Glomerular visceral epithelial cell (primary cell): ENCODE measurements at regions not wholly inside any gene's neighbourhood (a gene's known extent, or its start where the extent isn't known, plus 50 kb on each side); places are given as distances from the start of the nearest gene placed in this dataset.

Experiments used
- DNase-seq: peaks from one replicate; pipeline ENCODE4 v3.0.0-alpha.2; 2016; ENCODE audit errors: extremely low spot score

GRCh38 chr14:86003998-86004397 lies 474.1 kb downstream of the FLRT2 start:
- no peak for DNase-seq

DNA sequence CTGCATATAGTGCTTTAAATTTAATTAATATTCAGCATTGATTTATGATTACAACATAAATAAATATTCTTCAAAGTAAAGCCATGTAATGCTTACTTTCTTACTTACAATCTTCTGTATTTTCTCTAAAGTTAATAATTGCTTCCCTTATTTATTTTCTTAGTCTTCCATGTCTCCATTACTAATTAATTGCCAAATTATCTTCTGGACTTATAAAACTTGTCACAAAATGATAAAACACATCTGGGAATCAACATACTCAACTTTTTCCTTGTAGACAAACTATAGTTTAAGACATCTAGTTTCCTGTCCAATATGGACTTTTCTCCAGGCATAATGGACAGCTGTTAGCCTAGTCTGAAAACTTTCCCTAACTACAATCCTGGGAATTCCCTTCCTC lies 466.6 kb downstream of the FLRT2 start:
- DNase-seq, result no peak

GRCh38 chr14:85991156-85991555 lies 461.2 kb downstream of the FLRT2 start:
- no peak for DNase-seq

DNA sequence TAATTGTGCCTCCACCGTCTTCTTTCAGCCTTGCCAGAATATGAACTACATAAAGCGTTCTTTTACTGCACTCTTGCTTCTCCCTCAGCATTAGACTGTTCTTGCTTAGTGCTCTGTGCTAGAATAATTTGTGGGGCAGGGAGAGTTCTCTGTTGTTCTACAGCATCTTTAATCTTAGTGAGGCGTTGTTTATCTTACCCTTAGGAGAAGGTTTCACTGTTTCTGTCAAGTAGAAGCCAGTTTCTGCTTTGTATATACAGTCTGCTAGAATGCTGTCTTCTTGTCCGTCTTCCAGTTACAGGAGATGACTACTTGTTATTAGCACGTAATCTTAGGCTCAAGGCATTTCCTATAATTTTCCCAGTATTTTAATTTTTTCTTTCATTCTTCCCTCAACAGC lies 458.0 kb downstream of the FLRT2 start:
- no peak for DNase-seq

- no peak for DNase-seq
Measured at GRCh38 chr14:85987292-85987691, 457.3 kb downstream of the FLRT2 start.

GRCh38 chr14:85978582-85979250 lies 448.8 kb downstream of the FLRT2 start:
- DNase-seq, result no peak

- DNase-seq, result no peak
Measured at GRCh38 chr14:85974602-85975001, 444.7 kb downstream of the FLRT2 start.

- no peak for DNase-seq
Measured at GRCh38 chr14:85963486-85963885, 433.5 kb downstream of the FLRT2 start.

- DNase-seq, result no peak
Measured at GRCh38 chr14:85960756-85961155, 430.8 kb downstream of the FLRT2 start.

DNA sequence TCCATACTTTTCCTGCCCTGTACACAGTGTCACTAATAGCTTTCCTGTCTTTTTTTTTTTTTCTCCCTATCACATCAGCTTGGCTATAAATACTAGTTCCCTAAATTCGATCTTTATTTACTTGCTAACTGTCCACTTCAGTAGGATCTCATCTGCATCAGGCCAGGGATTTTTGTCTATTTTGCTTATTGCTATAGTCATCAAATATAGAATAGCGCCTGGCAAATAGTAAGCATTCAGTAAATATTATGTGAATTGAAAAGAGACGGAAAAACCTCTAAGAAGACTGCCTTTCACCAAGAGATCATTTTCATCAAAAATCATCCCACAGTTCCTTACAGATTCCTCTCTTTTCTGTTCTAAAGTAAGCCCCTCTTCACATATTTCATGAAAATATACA lies 429.1 kb downstream of the FLRT2 start:
- DNase-seq, result no peak

DNA sequence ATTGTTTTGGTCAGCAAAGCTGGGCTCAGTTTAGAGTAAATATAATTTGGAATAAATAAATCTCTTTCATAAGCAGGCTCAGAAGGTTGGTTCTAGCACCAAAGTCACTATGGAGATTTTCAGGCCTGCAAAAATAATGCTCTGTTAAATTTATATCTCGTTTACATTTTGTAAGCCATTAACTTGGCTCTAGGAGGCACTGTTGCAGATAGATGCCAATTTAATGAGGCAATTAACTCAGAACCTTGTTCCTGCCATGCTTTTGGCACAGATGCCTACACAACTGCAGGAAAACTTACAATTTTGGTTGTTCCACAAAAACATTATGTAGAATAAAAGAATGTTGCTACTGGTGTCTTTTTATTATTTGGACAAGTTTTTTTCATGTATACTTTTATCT lies 428.1 kb downstream of the FLRT2 start:
- DNase-seq, result no peak

GRCh38 chr14:85953265-85953664 lies 423.3 kb downstream of the FLRT2 start:
- DNase-seq, result no peak

- DNase-seq, result no peak
Measured at GRCh38 chr14:85948153-85948552, 418.2 kb downstream of the FLRT2 start.

GRCh38 chr14:85947461-85948139 lies 417.7 kb downstream of the FLRT2 start:
- DNase-seq, result no peak

DNA sequence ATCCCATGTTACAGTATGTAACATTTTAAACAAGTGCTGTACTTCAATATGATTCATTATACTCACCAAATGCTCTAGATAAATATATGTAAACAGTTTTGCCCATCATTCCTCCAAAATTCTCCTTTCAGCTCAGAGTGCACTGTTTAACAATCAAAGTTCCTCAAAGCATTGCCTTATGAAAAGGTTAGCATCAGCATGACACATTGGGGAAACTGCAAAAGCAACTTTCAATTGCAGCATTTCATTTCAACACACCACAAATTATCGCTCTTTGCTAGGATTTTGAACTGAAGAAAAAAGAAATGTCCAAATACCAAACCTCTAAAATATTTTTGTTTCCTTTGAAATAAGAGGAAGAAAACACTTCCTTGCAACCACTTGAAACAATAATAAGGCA lies 413.2 kb downstream of the FLRT2 start:
- DNase-seq, result no peak

- no peak for DNase-seq
Measured at GRCh38 chr14:85934886-85935254, 404.9 kb downstream of the FLRT2 start.

GRCh38 chr14:85934123-85934885 lies 404.4 kb downstream of the FLRT2 start:
- DNase-seq, result peak; percentile 3

- DNase-seq, result no peak
Measured at GRCh38 chr14:85921241-85921640, 391.3 kb downstream of the FLRT2 start.

DNA sequence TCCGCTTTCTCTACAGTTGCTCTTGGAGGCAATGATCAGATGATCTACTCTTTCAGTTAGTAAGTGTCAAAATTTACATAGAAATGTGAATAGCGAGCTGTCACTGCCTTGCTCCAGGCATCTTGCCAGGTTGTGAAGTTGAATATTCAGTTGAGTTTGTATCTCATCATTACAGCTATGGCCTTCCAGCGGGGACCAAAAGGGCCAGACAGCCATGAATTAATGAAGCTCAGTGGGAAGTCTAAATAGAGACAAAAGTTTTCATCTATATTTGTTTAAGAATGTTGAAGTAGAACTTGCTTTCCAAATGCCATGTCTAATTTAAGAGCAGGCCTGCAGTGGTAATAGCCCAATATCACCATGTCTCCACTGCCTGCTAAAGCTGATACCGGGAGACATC lies 387.8 kb downstream of the FLRT2 start:
- no peak for DNase-seq

- DNase-seq, result peak; percentile 8
Measured at GRCh38 chr14:85915711-85916110, 385.8 kb downstream of the FLRT2 start.

- no peak for DNase-seq
Measured at GRCh38 chr14:85912141-85912540, 382.2 kb downstream of the FLRT2 start.

DNA sequence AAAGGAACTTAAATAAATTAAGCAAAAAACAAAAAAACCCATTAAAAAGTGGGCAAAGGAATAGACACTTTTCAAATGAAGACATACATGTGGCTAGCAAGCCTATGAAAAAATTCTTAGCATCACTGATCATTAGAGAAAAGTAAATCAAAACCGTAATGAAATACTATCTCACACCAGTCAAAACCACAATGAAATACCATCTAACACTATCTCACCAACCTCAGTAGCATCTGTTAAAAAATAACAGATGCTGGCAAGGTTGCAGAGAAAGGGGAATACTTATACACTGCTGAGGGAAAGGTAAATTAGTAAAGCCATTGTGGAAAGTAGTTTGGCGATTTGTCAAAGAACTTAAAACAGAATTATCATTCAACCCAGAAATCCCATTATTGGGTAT lies 381.1 kb downstream of the FLRT2 start:
- DNase-seq, result peak; percentile 56

GRCh38 chr14:85909581-85909980 lies 379.6 kb downstream of the FLRT2 start:
- no peak for DNase-seq
